Activated naive CD4-positive, alpha-beta T cell treated with anti-CD3 and anti-CD28 coated beads, Interleukin-2, amount 50 U/mL, for 72 hours (primary cell): ENCODE measurements at regions not wholly inside any gene's neighbourhood (a gene's known extent, or its start where the extent isn't known, plus 50 kb on each side); places are given as distances from the start of the nearest gene placed in this dataset.
"Not testable (repeated sequence)": the region's sequence is repeated elsewhere in the genome, so short reads cannot be mapped to it uniquely, and the experiment has no call there.

Experiments
- ATAC-seq, 2 donors: fragments of 150-1000 bp; cut with Tn5 transposase; 2 replicates each; pipeline ENCODE4 v1.10.0; 2021; ENCODE audit warnings: mild to moderate bottlenecking in 2 of 2, moderate library complexity in 2 of 2
- DNase-seq, 2 donors: peaks; one replicate each; pipeline ENCODE4 v3.0.0; 2021 to 2022; ENCODE audit warnings: low spot score in 2 of 2
- H3K27ac Mint-ChIP-seq, 2 donors: one replicate each; pipeline ENCODE4 v1.8.0; 2022; ENCODE audit warnings: mild to moderate bottlenecking in 2 of 2, mixed read lengths in 2 of 2
- H3K36me3 Mint-ChIP-seq, 2 donors: one replicate each; pipeline ENCODE4 v1.8.0; 2022; ENCODE audit warnings: mixed read lengths in 2 of 2
- H3K9me3 Mint-ChIP-seq, 2 donors: one replicate each; pipeline ENCODE4 v1.8.0; 2022; ENCODE audit warnings: mixed read lengths in 2 of 2

GRCh38 chr2:125004106-125004800 lies 979.2 kb downstream of the CNTNAP5 start:
- H3K27ac Mint-ChIP-seq: no peak overlapping the region
- ATAC-seq: no peak

GRCh38 chr2:125006676-125007075 lies 981.6 kb downstream of the CNTNAP5 start:
- no peak overlapping the region for H3K27ac Mint-ChIP-seq
- H3K36me3 Mint-ChIP-seq: no peaks in the 10 kb centered on the region
- peaks cover 25 to 32% of the 10 kb centered on the region in 2 donors for H3K9me3 Mint-ChIP-seq
- DNase-seq (no peak), ATAC-seq (no peak)

More at GRCh38 chr2:125004106-125004800, 979.2 kb downstream of the CNTNAP5 start:
- DNase-seq: no peak
- H3K9me3 Mint-ChIP-seq: peaks cover 22 to 26% of the 10 kb centered on the region in 2 donors
- H3K36me3 Mint-ChIP-seq: no peaks in the 10 kb centered on the region

DNA sequence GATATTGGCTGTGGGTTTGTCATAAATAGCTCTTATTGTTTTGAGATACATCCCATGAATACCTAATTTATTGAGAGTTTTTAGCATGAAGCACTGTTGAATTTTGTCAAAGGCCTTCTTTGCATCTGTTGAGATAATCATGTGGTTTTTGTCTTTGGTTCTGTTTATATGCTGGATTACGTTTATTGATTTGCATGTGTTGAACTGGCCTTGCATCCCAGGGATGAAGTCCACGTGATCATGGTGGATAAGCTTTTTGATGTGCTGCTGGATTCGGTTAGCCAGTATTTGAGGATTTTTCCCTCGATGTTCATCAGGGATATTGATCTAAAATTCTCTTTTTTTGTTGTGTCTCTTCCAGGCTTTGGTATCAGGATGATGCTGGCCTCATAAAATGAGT lies 1003.6 kb downstream of the CNTNAP5 start:
- not testable (repeated sequence) for H3K27ac Mint-ChIP-seq, DNase-seq, ATAC-seq
- Mint-ChIP-seq H3K36me3 (peaks cover 0 to 24% of the 10 kb centered on the region in 2 donors), H3K9me3 (peaks cover 17 to 30% of the 10 kb centered on the region in 2 donors)

GRCh38 chr2:125033871-125034270 lies 1008.8 kb downstream of the CNTNAP5 start:
- Mint-ChIP-seq H3K27ac (no peak overlapping the region), H3K9me3 (peaks cover 31 to 37% of the 10 kb centered on the region in 2 donors)

GRCh38 chr2:125037135-125037653 lies 1012.1 kb downstream of the CNTNAP5 start:
- no peak for DNase-seq
- ATAC-seq: no peak
- Mint-ChIP-seq H3K36me3 (peaks cover 0 to 14% of the 10 kb centered on the region in 2 donors), H3K27ac (no peak overlapping the region), H3K9me3 (peaks cover 28 to 39% of the 10 kb centered on the region in 2 donors)

More at GRCh38 chr2:125033871-125034270, 1008.8 kb downstream of the CNTNAP5 start:
- DNase-seq (no peak), ATAC-seq (no peak)
- H3K36me3 Mint-ChIP-seq: peaks cover 0 to 22% of the 10 kb centered on the region in 2 donors

- no peak overlapping the region for H3K27ac Mint-ChIP-seq
- peaks cover 8 to 24% of the 10 kb centered on the region in 2 donors for H3K9me3 Mint-ChIP-seq
- ATAC-seq: no peak
- no peak for DNase-seq
- H3K36me3 Mint-ChIP-seq: no peaks in the 10 kb centered on the region
These were observed 1016.8 kb downstream of the CNTNAP5 start for GRCh38 chr2:125041846-125042245.

- ATAC-seq (no peak), DNase-seq (no peak)
- Mint-ChIP-seq H3K27ac (no peak overlapping the region), H3K9me3 (peaks cover 8 to 24% of the 10 kb centered on the region in 2 donors), H3K36me3 (no peaks in the 10 kb centered on the region)
These were observed 1017.6 kb downstream of the CNTNAP5 start for GRCh38 chr2:125042727-125043126.

GRCh38 chr2:125070726-125071505 lies 1045.8 kb downstream of the CNTNAP5 start:
- DNase-seq: no peak
- Mint-ChIP-seq H3K27ac (no peak overlapping the region), H3K36me3 (no peaks in the 10 kb centered on the region), H3K9me3 (peaks cover 10 to 13% of the 10 kb centered on the region in 2 donors)
- no peak for ATAC-seq

DNA sequence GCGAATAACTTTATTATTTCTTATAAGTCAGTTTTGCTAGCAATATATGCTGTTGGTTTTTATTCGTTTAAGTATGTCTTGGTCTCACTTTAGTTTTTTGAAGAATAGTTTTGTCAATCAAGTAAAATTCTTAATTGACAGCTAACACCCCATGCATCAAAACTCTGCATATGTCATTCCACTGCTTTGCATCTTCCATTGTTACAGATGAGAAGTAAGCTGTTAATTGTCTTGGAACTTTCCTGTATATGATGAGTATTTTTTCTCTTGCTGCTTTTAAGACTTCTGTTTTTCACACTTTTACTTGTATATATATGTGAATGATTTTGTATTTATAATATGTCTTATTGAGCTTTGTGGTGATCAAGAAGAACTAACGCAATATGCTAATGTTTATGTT lies 1048.4 kb downstream of the CNTNAP5 start:
- Mint-ChIP-seq H3K27ac (no peak overlapping the region), H3K9me3 (peaks cover 6 to 10% of the 10 kb centered on the region in 2 donors), H3K36me3 (no peaks in the 10 kb centered on the region)
- ATAC-seq: no peak
- no peak for DNase-seq

DNA sequence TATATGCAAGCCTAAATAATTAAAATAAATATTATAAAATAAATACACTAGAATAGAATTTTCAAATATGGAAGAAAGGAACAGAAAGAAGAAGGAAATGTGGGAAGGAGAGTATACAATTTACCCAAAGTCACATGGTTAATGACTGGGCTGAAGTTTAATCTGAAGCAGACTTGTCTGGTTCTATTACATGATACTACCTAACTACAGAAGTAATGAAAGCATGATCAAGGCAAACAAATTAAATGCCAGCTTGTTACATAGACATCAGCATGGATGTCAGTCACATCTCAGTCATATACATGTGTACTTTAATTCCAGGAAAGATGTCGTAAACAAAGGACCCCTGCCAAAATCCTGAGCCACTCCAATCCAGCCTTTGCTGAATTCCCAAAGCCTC lies 1060.8 kb downstream of the CNTNAP5 start:
- no peak overlapping the region for H3K27ac Mint-ChIP-seq
- DNase-seq (no peak), ATAC-seq (no peak)
- H3K9me3 Mint-ChIP-seq: peaks cover 28 to 31% of the 10 kb centered on the region in 2 donors
- peaks cover 6 to 10% of the 10 kb centered on the region in 2 donors for H3K36me3 Mint-ChIP-seq

GRCh38 chr2:125086313-125087184 lies 1061.5 kb downstream of the CNTNAP5 start:
- DNase-seq (no peak), ATAC-seq (no peak)
- H3K36me3 Mint-ChIP-seq: peaks cover 6 to 10% of the 10 kb centered on the region in 2 donors
- no peak overlapping the region for H3K27ac Mint-ChIP-seq
- H3K9me3 Mint-ChIP-seq: peaks cover 30 to 35% of the 10 kb centered on the region in 2 donors

GRCh38 chr2:125092276-125093009 lies 1067.4 kb downstream of the CNTNAP5 start:
- Mint-ChIP-seq H3K36me3 (peaks cover 6 to 10% of the 10 kb centered on the region in 2 donors), H3K27ac (no peak overlapping the region), H3K9me3 (peaks cover 21 to 23% of the 10 kb centered on the region in 2 donors)
- DNase-seq (no peak), ATAC-seq (no peak)

DNA sequence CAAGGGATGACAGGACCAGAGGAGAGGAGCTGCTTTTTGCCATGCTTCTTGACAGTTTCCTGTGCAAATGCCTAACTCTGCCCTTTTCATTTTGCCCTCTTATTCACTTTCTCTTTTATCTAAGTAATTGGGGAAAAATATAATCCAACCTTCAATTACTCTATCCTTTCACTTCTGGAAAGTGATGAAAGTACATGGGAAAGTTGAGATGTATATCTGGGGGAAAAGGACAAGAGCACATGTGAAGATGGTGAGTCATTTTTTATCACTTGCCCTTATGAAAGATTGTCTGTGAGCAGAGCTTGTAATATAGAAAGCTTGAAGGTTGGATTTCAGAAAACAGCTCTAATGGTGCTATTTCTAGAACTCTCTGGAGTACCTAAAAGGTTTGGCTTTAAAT lies 1070.7 kb downstream of the CNTNAP5 start:
- DNase-seq (no peak), ATAC-seq (no peak)
- H3K36me3 Mint-ChIP-seq: no peaks in the 10 kb centered on the region
- H3K27ac Mint-ChIP-seq: no peak overlapping the region
- peaks cover 5 to 7% of the 10 kb centered on the region in 2 donors for H3K9me3 Mint-ChIP-seq

DNA sequence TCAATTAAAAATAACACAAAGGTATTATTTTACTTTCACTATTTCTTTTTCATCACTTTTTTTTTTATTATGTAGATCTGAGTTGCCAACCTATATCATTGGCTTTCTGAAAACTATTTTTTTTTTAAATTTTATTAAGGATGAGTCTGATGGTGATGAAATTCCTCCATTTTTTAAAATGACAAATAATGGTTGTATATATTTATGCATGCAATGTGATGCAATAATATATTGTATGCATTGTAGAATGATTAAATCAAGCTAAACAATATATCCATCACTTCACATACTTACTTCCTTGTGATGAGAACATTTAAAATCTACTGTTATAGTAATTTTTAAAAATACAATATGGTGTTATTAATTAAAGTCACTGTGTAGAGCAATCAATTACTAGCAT lies 1081.6 kb downstream of the CNTNAP5 start:
- no peaks in the 10 kb centered on the region for H3K36me3 Mint-ChIP-seq
- ATAC-seq (no peak), DNase-seq (no peak)
- H3K27ac Mint-ChIP-seq: no peak overlapping the region
- peaks cover 13 to 15% of the 10 kb centered on the region in 2 donors for H3K9me3 Mint-ChIP-seq

DNA sequence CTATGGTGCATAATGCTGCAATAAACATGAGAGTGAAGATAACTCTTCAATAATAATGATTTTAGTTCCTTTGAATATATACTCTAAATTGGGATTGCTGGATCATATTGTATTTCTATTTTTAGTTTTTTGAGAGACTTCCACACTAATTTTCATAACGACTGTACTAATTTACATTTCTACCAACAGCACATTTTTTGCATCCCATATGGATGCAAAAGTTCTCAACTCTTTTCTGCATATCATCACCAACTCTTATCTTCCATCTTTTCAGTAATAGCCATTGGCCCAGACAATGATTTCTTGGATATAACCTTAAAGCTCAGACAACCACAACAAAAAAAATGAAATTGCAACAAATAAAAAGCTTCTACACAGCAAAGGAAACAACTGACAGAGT lies 1082.4 kb downstream of the CNTNAP5 start:
- no peak for ATAC-seq
- no peak for DNase-seq
- Mint-ChIP-seq H3K9me3 (peaks cover 10% of the 10 kb centered on the region in 2 donors), H3K27ac (no peak overlapping the region), H3K36me3 (no peaks in the 10 kb centered on the region)

DNA sequence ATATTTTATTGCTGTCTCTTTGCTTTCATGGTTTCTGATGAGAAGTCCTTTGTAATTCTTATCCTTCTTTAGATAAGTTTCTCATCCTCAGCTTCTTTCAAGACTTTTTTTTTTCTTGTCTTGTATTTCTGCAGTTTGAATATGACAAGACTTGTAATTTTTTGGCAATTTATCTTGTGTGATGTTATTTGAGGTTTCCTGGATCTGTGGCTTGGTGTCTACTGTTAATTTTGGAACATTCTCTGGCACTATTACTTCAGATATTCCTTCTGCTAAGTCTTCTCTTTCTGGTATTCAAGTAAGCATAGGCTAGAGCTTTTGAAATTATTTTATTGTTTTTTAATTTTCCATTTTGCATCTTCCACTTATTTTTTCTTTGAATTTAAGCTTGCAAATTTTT lies 1083.2 kb downstream of the CNTNAP5 start:
- H3K36me3 Mint-ChIP-seq: no peaks in the 10 kb centered on the region
- H3K9me3 Mint-ChIP-seq: peaks cover 10% of the 10 kb centered on the region in 2 donors
- DNase-seq (no peak), ATAC-seq (no peak)
- H3K27ac Mint-ChIP-seq: no peak overlapping the region
